OCI-LY7 (cell line): ENCODE measurements at regions not wholly inside any gene's neighbourhood (a gene's known extent, or its start where the extent isn't known, plus 50 kb on each side); places are given as distances from the start of the nearest gene placed in this dataset.
"Not testable (repeated sequence)": the region's sequence is repeated elsewhere in the genome, so short reads cannot be mapped to it uniquely, and the experiment has no call there.

Experiments used
- BruUV-seq: library from RNA; stranded (reverse); fragments of 400-500 nt; replicated peaks from 2 replicates; lab custom pipeline; 2021; lab: Mats Ljungman, UMichigan
- CTCF ChIA-PET: fragments of 300-600 bp; sonication (Branson Sonifier 250); formaldehyde crosslinking; loops from one replicate; lab custom pipeline; 2022; ENCODE audit warnings: antibody characterized with exemption; ENCODE audit not compliant: unreplicated experiment; lab: Charles Lee
- POLR2A ChIA-PET: fragments of 300-600 bp; sonication (Branson Sonifier 250); formaldehyde crosslinking; loops from one replicate; lab custom pipeline; 2022; ENCODE audit warnings: antibody characterized with exemption; lab: Charles Lee
- DNase-seq: peaks from one replicate; pipeline ENCODE4 v3.0.0-alpha.2; 2015; ENCODE audit warnings: low spot score
- H2AFZ ChIP-seq: fragments of 200-600 bp; sonication (generic), shearing (Covaris generic); 2 replicates; pipeline ENCODE4 v1.6.1; 2014; ENCODE audit warnings: mild to moderate bottlenecking, antibody characterized with exemption, low read length, moderate library complexity
- H3K27ac ChIP-seq: fragments of 200-600 bp; sonication (generic); 2 replicates; pipeline ENCODE4 v1.5.1; 2014; ENCODE audit warnings: mixed run types, low read depth, mild to moderate bottlenecking, moderate library complexity, low read length, inconsistent platforms; ENCODE audit not compliant: poor library complexity, severe bottlenecking
- H3K36me3 ChIP-seq: fragments of 200-600 bp; sonication (generic); 2 replicates; pipeline ENCODE4 v1.6.1; 2014; ENCODE audit warnings: mild to moderate bottlenecking, antibody characterized with exemption, low read length, moderate library complexity, mixed read lengths; ENCODE audit not compliant: insufficient read depth
- H3K4me1 ChIP-seq: fragments of 200-600 bp; sonication (generic); 2 replicates; pipeline ENCODE4 v1.5.1; 2014; ENCODE audit warnings: mild to moderate bottlenecking, low read length; ENCODE audit not compliant: insufficient read depth, poor library complexity, severe bottlenecking
- H3K4me2 ChIP-seq: fragments of 200-600 bp; sonication (generic); 2 replicates; pipeline ENCODE4 v1.6.1; 2014; ENCODE audit warnings: mild to moderate bottlenecking, low read length
- H3K4me3 ChIP-seq: fragments of 200-600 bp; sonication (generic); 2 replicates; pipeline ENCODE4 v1.5.1; 2014; ENCODE audit warnings: mild to moderate bottlenecking, low read depth, low read length; ENCODE audit not compliant: poor library complexity, severe bottlenecking
- H3K79me2 ChIP-seq: fragments of 200-600 bp; sonication (generic); 2 replicates; pipeline ENCODE4 v1.6.1; 2016; ENCODE audit warnings: low read depth, mild to moderate bottlenecking, low read length, moderate library complexity, mixed read lengths; ENCODE audit not compliant: insufficient read depth
- H3K9me2 ChIP-seq: fragments of 200-600 bp; sonication (generic); 2 replicates; pipeline ENCODE4 v1.6.1; 2016; ENCODE audit warnings: mild to moderate bottlenecking, low read length, mixed read lengths; ENCODE audit not compliant: insufficient read depth
- H3K9me3 ChIP-seq: fragments of 200-600 bp; sonication (generic); 2 replicates; pipeline ENCODE4 v1.6.1; 2014; ENCODE audit warnings: mild to moderate bottlenecking, mixed run types, low read length, mixed read lengths
- H4K20me1 ChIP-seq: fragments of 200-600 bp; sonication (generic); 2 replicates; pipeline ENCODE4 v1.6.1; 2014; ENCODE audit warnings: mild to moderate bottlenecking, antibody characterized with exemption, low read length, moderate library complexity, mixed read lengths; ENCODE audit not compliant: insufficient read depth
- EZH2phosphoT487 ChIP-seq: fragments of 200-600 bp; sonication (generic); IDR thresholded peaks from 2 replicates; pipeline ENCODE4 v1.6.1; 2018; ENCODE audit warnings: low read depth, borderline replicate concordance, mild to moderate bottlenecking, mixed run types, antibody characterized with exemption, low read length, moderate library complexity, mixed read lengths
- intact Hi-C: fragments of 100-400 bp; cut with micrococcal nuclease; formaldehyde crosslinking; loops from one replicate; pipeline ENCODE4 v1.10.0; 2022; ENCODE audit not compliant: unreplicated experiment
- TF ChIP-seq, protein P1 (sequence below): fragments of 200-600 bp; sonication (generic); conservative IDR thresholded peaks from 2 replicates; pipeline ENCODE4 v1.5.1; 2014; ENCODE audit warnings: mild to moderate bottlenecking, antibody characterized with exemption, low read length, moderate library complexity, mixed read lengths

DNA sequence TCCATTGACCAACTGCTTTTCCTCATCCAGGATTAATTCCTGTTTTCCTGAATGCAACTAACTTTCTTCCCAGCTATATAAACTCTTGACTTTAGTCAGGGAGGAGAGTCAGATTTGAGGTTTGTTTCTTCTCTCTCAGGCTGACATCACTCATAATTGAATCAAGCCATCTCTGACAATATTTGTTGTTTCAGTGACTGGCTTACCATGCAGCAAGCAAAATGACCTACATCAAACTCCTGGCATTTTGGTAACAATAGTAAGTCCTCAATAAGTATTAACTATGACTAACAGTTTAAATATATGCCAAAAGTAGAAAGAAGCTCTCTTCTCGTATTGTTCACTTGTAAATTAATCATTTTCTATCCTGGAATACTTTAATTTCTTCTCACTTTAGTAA lies 625.7 kb upstream of the KCND2 start:
- H4K20me1 ChIP-seq = no peaks in the 10 kb centered on the region
- no peak for TF ChIP-seq EZH2phosphoT487
- TF ChIP-seq, protein P1, sequence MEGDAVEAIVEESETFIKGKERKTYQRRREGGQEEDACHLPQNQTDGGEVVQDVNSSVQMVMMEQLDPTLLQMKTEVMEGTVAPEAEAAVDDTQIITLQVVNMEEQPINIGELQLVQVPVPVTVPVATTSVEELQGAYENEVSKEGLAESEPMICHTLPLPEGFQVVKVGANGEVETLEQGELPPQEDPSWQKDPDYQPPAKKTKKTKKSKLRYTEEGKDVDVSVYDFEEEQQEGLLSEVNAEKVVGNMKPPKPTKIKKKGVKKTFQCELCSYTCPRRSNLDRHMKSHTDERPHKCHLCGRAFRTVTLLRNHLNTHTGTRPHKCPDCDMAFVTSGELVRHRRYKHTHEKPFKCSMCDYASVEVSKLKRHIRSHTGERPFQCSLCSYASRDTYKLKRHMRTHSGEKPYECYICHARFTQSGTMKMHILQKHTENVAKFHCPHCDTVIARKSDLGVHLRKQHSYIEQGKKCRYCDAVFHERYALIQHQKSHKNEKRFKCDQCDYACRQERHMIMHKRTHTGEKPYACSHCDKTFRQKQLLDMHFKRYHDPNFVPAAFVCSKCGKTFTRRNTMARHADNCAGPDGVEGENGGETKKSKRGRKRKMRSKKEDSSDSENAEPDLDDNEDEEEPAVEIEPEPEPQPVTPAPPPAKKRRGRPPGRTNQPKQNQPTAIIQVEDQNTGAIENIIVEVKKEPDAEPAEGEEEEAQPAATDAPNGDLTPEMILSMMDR = no peak
- no peak for DNase-seq
- no peak overlapping the region for H2AFZ ChIP-seq
- H3K79me2 ChIP-seq = no peaks in the 10 kb centered on the region
- H3K36me3 ChIP-seq = no peaks in the 10 kb centered on the region
- no peaks in the 10 kb centered on the region for H3K9me3 ChIP-seq
- no peak overlapping the region for H3K27ac ChIP-seq
- intact Hi-C loops = no loop called here
- H3K9me2 ChIP-seq = no peaks in the 10 kb centered on the region
- no peak overlapping the region for H3K4me2 ChIP-seq
- H3K4me3 ChIP-seq = no peak overlapping the region
- H3K4me1 ChIP-seq = no peaks in the 10 kb centered on the region
- ChIA-PET POLR2A (no interaction called here), CTCF (no interaction called here)
- no TSS peak for BruUV-seq

DNA sequence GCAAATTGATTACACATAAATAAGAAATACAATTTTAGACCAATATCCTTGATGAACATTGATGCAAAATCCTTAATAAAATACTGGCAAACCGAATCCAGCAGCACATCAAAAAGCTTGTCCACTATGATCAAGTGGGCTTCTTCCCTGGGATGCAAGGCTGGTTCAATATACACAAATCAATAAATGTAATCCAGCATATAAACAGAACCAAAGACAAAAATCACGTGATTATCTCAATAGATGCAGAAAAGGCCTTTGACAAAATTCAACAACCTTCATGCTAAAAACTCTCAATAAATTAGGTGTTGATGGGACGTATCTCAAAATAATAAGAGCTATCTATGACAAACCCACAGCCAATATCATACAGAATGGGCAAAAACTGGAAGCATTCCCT lies 624.2 kb upstream of the KCND2 start:
- DNase-seq, H3K9me3 ChIP-seq, H3K36me3 ChIP-seq, H3K4me1 ChIP-seq, H4K20me1 ChIP-seq, H2AFZ ChIP-seq, POLR2A ChIA-PET, H3K4me3 ChIP-seq, H3K79me2 ChIP-seq, H3K27ac ChIP-seq, H3K4me2 ChIP-seq, intact Hi-C loops, H3K9me2 ChIP-seq, CTCF ChIA-PET, BruUV-seq: not testable (repeated sequence)

DNA sequence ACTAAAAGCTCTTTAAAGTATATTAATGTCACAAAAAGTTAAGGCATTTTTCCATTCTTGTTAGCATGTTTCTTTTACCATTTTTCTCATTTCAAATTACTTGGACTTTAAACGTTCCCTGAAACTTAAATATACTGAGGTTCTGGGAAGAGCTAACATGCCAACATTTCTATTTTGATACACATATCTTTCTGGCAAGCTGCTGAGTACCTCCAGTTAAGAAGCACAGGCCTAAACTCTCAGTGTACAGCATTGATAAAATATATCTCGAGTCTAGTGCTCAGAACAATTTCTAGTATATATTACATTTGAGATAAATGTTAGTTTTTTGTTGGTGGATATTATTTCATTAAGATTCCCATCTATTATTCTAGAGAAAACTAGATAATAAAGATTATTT lies 612.9 kb upstream of the KCND2 start:
- intact Hi-C loops = no loop called here

More for the DNA sequence above, 612.9 kb upstream of the KCND2 start:
- no peaks in the 10 kb centered on the region for H3K9me3 ChIP-seq
- no peaks in the 10 kb centered on the region for H3K36me3 ChIP-seq
- H2AFZ ChIP-seq = no peak overlapping the region
- BruUV-seq = no TSS peak
- ChIA-PET POLR2A (interaction anchor here (0.7 kb wide), 1 partner anchor 20 kb away, joined by 4 read pairs; no protein-coding TSS in a partner anchor), CTCF (no interaction called here)
- no peak for TF ChIP-seq EZH2phosphoT487
- TF ChIP-seq, protein P1 = no peak
- H4K20me1 ChIP-seq = no peaks in the 10 kb centered on the region
- DNase-seq = no peak
- H3K4me1 ChIP-seq = no peaks in the 10 kb centered on the region
- H3K4me2 ChIP-seq = no peak overlapping the region
- no peak overlapping the region for H3K4me3 ChIP-seq
- no peaks in the 10 kb centered on the region for H3K79me2 ChIP-seq
- H3K27ac ChIP-seq = no peak overlapping the region
- no peaks in the 10 kb centered on the region for H3K9me2 ChIP-seq
